GM12891 (cell line): ENCODE measurements at regions not wholly inside any gene's neighbourhood (a gene's known extent, or its start where the extent isn't known, plus 50 kb on each side); places are given as distances from the start of the nearest gene placed in this dataset.

Experiments used
- POLR2A ChIP-seq: IDR thresholded peaks from 2 replicates; pipeline ENCODE4 v1.6.1; 2011; ENCODE audit warnings: low read depth, low read length, control low read depth
- POLR2AphosphoS5 ChIP-seq: IDR thresholded peaks from 2 replicates; pipeline ENCODE4 v1.6.1; 2011; ENCODE audit warnings: low read depth, low read length, control low read depth

DNA sequence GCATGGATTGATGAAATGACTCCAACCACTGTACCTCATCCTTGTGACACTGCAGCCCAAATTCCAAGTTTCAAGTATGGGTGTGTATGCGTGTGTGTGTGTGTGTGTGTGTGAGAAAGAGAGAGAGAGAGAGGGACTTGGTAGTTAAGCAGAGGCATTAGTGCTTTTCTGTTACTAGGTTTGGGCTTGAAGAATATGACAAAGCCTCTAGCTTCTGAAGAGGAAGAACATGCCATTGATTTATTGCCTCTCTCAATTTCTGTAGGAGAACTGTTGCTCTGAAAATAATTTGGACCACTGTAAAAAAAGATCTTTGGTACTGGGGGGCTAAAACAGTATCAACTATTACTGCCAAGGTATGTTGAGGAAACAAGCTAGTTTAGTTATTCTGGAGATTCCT, 139.2 kb downstream of the AQP9 start:
- TF ChIP-seq POLR2A (no peak), POLR2AphosphoS5 (no peak)
